SU-DHL-6 (cell line): ENCODE measurements at regions not wholly inside any gene's neighbourhood (a gene's known extent, or its start where the extent isn't known, plus 50 kb on each side); places are given as distances from the start of the nearest gene placed in this dataset.

Experiments
- CTCF ChIP-seq: fragments of 200-600 bp; sonication (generic); IDR thresholded peaks from one replicate; pipeline ENCODE4 v1.5.1; 2017; ENCODE audit warnings: antibody characterized with exemption, mild to moderate bottlenecking, low read length, moderate library complexity; ENCODE audit not compliant: insufficient read depth, poor library complexity, severe bottlenecking
- EZH2phosphoT487 ChIP-seq: fragments of 200-600 bp; sonication (generic), shearing (Covaris generic); conservative IDR thresholded peaks from 2 replicates; pipeline ENCODE4 v1.6.1; 2018; ENCODE audit warnings: mild to moderate bottlenecking, antibody characterized with exemption, low read length, moderate library complexity, mixed read lengths

DNA sequence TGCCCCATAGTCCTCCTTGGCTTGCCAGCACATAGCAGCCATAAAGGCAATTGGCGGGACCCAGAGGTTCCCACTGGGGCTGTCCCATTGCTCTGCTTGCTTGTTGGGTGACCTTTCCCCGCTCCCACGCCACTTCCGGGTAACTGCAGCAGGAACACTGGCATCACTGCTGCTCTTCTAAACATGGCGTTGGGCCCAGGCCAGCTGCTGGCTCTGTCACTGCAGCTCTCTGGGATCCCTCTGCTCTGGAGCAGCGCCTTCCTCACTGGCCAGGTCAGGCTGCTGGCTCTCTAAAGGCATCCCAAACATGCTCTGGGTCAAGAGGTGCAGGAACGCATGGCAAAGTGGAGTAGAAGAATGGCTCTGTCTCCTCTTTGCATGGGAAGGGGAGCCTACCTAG is 92.9 kb downstream of the DRD1 start:
- TF ChIP-seq CTCF (no peak), EZH2phosphoT487 (no peak)
